ENCODE measurements at regions not wholly inside any gene's neighbourhood (a gene's known extent, or its start where the extent isn't known, plus 50 kb on each side); places are given as distances from the start of the nearest gene placed in this dataset.

DNA sequence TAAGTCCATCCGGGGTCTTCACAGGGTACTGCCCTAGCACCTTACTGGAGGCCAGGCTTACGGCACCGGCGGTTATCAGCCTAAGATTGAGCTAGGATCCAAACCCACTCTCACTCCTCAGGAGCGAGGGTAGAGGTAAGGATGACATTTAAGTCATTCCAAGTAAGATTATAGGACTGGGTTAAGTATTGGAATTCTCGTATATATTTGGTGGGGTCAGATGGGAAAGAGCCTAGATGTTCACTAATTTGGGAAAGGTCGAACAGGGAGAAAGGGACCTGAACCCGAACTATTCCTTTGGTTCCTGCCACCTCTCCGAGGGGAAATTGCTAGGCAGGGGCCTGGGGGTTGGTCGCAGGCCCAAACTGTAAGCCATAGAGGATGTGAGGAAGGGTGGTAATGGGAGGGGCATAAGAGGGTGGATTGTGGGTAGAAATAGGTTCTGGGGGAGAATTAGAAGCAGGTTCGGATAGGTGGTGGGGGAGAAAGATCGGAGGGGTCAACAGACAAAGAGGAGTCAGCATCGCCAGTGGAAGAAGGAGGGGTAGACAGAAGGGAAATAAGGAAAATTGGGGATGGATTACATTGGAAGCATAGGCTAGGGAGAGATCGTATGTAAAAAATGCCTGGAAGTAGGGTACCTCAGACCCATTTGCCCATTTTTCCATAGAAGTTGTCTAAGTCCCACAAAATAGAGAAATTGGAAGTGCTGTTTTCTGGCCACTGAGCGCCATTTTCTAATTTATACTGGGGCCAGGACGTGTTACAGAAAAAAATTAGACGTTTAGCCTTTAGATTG lies 747.1 kb upstream of the ADGRB3 start (continued):
- TF ChIP-seq, protein P1, sequence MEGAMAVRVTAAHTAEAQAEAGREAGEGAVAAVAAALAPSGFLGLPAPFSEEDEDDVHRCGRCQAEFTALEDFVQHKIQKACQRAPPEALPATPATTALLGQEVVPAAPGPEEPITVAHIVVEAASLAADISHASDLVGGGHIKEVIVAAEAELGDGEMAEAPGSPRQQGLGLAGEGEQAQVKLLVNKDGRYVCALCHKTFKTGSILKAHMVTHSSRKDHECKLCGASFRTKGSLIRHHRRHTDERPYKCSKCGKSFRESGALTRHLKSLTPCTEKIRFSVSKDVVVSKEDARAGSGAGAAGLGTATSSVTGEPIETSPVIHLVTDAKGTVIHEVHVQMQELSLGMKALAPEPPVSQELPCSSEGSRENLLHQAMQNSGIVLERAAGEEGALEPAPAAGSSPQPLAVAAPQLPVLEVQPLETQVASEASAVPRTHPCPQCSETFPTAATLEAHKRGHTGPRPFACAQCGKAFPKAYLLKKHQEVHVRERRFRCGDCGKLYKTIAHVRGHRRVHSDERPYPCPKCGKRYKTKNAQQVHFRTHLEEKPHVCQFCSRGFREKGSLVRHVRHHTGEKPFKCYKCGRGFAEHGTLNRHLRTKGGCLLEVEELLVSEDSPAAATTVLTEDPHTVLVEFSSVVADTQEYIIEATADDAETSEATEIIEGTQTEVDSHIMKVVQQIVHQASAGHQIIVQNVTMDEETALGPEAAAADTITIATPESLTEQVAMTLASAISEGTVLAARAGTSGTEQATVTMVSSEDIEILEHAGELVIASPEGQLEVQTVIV (CRISPR knock-in tag; IDR thresholded peaks at IDR 0.05; ENCODE audit: borderline replicate concordance) = peak; percentile 66; the same call in 1 of the 2 replicates
- TF ChIP-seq, protein P2, sequence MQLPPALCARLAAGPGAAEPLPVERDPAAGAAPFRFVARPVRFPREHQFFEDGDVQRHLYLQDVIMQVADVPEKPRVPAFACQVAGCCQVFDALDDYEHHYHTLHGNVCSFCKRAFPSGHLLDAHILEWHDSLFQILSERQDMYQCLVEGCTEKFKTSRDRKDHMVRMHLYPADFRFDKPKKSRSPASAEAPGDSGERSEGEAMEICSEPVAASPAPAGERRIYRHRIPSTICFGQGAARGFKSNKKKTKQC (CRISPR knock-in tag; IDR thresholded peaks at IDR 0.05) = peak; percentile 63; the same call in 1 of the 2 replicates
- TF ChIP-seq, protein P3, sequence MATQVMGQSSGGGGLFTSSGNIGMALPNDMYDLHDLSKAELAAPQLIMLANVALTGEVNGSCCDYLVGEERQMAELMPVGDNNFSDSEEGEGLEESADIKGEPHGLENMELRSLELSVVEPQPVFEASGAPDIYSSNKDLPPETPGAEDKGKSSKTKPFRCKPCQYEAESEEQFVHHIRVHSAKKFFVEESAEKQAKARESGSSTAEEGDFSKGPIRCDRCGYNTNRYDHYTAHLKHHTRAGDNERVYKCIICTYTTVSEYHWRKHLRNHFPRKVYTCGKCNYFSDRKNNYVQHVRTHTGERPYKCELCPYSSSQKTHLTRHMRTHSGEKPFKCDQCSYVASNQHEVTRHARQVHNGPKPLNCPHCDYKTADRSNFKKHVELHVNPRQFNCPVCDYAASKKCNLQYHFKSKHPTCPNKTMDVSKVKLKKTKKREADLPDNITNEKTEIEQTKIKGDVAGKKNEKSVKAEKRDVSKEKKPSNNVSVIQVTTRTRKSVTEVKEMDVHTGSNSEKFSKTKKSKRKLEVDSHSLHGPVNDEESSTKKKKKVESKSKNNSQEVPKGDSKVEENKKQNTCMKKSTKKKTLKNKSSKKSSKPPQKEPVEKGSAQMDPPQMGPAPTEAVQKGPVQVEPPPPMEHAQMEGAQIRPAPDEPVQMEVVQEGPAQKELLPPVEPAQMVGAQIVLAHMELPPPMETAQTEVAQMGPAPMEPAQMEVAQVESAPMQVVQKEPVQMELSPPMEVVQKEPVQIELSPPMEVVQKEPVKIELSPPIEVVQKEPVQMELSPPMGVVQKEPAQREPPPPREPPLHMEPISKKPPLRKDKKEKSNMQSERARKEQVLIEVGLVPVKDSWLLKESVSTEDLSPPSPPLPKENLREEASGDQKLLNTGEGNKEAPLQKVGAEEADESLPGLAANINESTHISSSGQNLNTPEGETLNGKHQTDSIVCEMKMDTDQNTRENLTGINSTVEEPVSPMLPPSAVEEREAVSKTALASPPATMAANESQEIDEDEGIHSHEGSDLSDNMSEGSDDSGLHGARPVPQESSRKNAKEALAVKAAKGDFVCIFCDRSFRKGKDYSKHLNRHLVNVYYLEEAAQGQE (IDR thresholded peaks at IDR 0.05; ENCODE audit: borderline replicate concordance) = no peak
- TF ChIP-seq, protein P3 (CRISPR knock-in tag; IDR thresholded peaks at IDR 0.05; ENCODE audit: low read depth) = 0 out of 2 replicates have a peak, but pooled peaks have one; percentile 12
- TF ChIP-seq TBP (optimal IDR thresholded peaks at IDR 0.05; ENCODE audit: low read depth, low read length) = peak; percentile 66
- TF ChIP-seq TOE1 (IDR thresholded peaks at IDR 0.05; ENCODE audit: borderline replicate concordance) = peak; percentile 62
- TF ChIP-seq TOE1 (CRISPR knock-in tag; IDR thresholded peaks at IDR 0.05; ENCODE audit: borderline replicate concordance, low read depth) = no peak
- TF ChIP-seq, protein P4, sequence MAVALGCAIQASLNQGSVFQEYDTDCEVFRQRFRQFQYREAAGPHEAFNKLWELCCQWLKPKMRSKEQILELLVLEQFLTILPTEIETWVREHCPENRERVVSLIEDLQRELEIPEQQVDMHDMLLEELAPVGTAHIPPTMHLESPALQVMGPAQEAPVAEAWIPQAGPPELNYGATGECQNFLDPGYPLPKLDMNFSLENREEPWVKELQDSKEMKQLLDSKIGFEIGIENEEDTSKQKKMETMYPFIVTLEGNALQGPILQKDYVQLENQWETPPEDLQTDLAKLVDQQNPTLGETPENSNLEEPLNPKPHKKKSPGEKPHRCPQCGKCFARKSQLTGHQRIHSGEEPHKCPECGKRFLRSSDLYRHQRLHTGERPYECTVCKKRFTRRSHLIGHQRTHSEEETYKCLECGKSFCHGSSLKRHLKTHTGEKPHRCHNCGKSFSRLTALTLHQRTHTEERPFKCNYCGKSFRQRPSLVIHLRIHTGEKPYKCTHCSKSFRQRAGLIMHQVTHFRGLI (CRISPR knock-in tag; IDR thresholded peaks at IDR 0.05) = no peak
- TF ChIP-seq, protein P5, sequence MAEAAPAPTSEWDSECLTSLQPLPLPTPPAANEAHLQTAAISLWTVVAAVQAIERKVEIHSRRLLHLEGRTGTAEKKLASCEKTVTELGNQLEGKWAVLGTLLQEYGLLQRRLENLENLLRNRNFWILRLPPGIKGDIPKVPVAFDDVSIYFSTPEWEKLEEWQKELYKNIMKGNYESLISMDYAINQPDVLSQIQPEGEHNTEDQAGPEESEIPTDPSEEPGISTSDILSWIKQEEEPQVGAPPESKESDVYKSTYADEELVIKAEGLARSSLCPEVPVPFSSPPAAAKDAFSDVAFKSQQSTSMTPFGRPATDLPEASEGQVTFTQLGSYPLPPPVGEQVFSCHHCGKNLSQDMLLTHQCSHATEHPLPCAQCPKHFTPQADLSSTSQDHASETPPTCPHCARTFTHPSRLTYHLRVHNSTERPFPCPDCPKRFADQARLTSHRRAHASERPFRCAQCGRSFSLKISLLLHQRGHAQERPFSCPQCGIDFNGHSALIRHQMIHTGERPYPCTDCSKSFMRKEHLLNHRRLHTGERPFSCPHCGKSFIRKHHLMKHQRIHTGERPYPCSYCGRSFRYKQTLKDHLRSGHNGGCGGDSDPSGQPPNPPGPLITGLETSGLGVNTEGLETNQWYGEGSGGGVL (CRISPR knock-in tag; IDR thresholded peaks at IDR 0.05) = no peak
- TF ChIP-seq ARID1B (IDR thresholded peaks at IDR 0.05) = peak; percentile 47; the same call in 1 of the 2 replicates
- 0 out of 2 replicates have a peak, but pooled peaks have one; percentile 40 for TF ChIP-seq ZNF586 (CRISPR knock-in tag; conservative IDR thresholded peaks at IDR 0.05)
- peak; percentile 66; the same call in 1 of the 2 replicates for TF ChIP-seq NR2F6 (CRISPR knock-in tag; IDR thresholded peaks at IDR 0.05)

Measured in K562 (cell line).